Glutamatergic neuron (in vitro differentiated cells): ENCODE measurements at regions not wholly inside any gene's neighbourhood (a gene's known extent, or its start where the extent isn't known, plus 50 kb on each side); places are given as distances from the start of the nearest gene placed in this dataset.

ENCODE experiments used
- DNase-seq: peaks from one replicate; pipeline ENCODE4 v3.0.0; 2022
- H3K27ac Mint-ChIP-seq: one replicate; pipeline ENCODE4 v1.8.0; 2020; ENCODE audit warnings: mild to moderate bottlenecking, mixed read lengths, inconsistent platforms; ENCODE audit not compliant: unreplicated experiment
- H3K27me3 Mint-ChIP-seq: one replicate; pipeline ENCODE4 v1.8.0; 2020; ENCODE audit warnings: mild to moderate bottlenecking, moderate library complexity, mixed read lengths, inconsistent platforms; ENCODE audit not compliant: unreplicated experiment
- H3K36me3 Mint-ChIP-seq: one replicate; pipeline ENCODE4 v1.8.0; 2020; ENCODE audit warnings: mild to moderate bottlenecking, mixed read lengths, inconsistent platforms; ENCODE audit not compliant: unreplicated experiment
- H3K4me1 Mint-ChIP-seq: one replicate; pipeline ENCODE4 v1.8.0; 2020; ENCODE audit warnings: mild to moderate bottlenecking, low read depth, mixed read lengths, inconsistent platforms; ENCODE audit not compliant: unreplicated experiment
- H3K4me3 Mint-ChIP-seq: one replicate; pipeline ENCODE4 v1.8.0; 2020; ENCODE audit warnings: mild to moderate bottlenecking, mixed read lengths, inconsistent platforms; ENCODE audit not compliant: unreplicated experiment
- H3K9me3 Mint-ChIP-seq: one replicate; pipeline ENCODE4 v1.8.0; 2020; ENCODE audit warnings: mild to moderate bottlenecking, moderate library complexity, mixed read lengths, inconsistent platforms; ENCODE audit not compliant: unreplicated experiment
- CTCF ChIP-seq: fragments of 200-600 bp; sonication (generic); IDR thresholded peaks from one replicate; pipeline ENCODE4 v1.5.0; 2021; ENCODE audit not compliant: partially characterized antibody, unreplicated experiment

GRCh38 chr10:100618091-100618615 lies 82.4 kb downstream of the HIF1AN start:
- Mint-ChIP-seq H3K27me3 (peaks cover 7% of the 10 kb centered on the region), H3K36me3 (peaks cover 4% of the 10 kb centered on the region), H3K9me3 (peaks cover 5% of the 10 kb centered on the region), H3K4me3 (no peak overlapping the region), H3K4me1 (no peaks in the 10 kb centered on the region), H3K27ac (no peak overlapping the region)
- TF ChIP-seq CTCF = no peak
- no peak for DNase-seq

- Mint-ChIP-seq H3K27ac (no peak overlapping the region), H3K9me3 (peaks cover 5% of the 10 kb centered on the region), H3K27me3 (peaks cover 4% of the 10 kb centered on the region), H3K4me3 (no peak overlapping the region), H3K4me1 (no peaks in the 10 kb centered on the region), H3K36me3 (peaks cover 4% of the 10 kb centered on the region)
- DNase-seq = no peak
- no peak for TF ChIP-seq CTCF
Observed at GRCh38 chr10:100618632-100619255, 83.0 kb downstream of the HIF1AN start.

- Mint-ChIP-seq H3K36me3 (peaks cover 4% of the 10 kb centered on the region), H3K4me1 (no peaks in the 10 kb centered on the region), H3K27ac (no peak overlapping the region), H3K9me3 (peaks cover 5% of the 10 kb centered on the region), H3K4me3 (no peak overlapping the region), H3K27me3 (peaks cover 3% of the 10 kb centered on the region)
- TF ChIP-seq CTCF = no peak
- DNase-seq = no peak
Observed at GRCh38 chr10:100620087-100620835, 84.5 kb downstream of the HIF1AN start.

GRCh38 chr10:100621360-100622205 lies 85.8 kb downstream of the HIF1AN start:
- Mint-ChIP-seq H3K4me3 (no peak overlapping the region), H3K27ac (no peak overlapping the region), H3K9me3 (peaks cover 7% of the 10 kb centered on the region), H3K36me3 (peaks cover 4% of the 10 kb centered on the region), H3K4me1 (no peaks in the 10 kb centered on the region), H3K27me3 (peaks cover 5% of the 10 kb centered on the region)
- TF ChIP-seq CTCF = no peak
- DNase-seq = no peak
